H9 (cell line): ENCODE measurements at regions not wholly inside any gene's neighbourhood (a gene's known extent, or its start where the extent isn't known, plus 50 kb on each side); places are given as distances from the start of the nearest gene placed in this dataset.

Source experiments
- DNase-seq: peaks from one replicate; pipeline ENCODE4 v3.0.0-alpha.2; 2017
- H2AFZ ChIP-seq: one replicate; pipeline ENCODE4 v1.6.1; 2013; ENCODE audit warnings: mild to moderate bottlenecking, low read length, control low read depth, moderate library complexity
- H2AK5ac ChIP-seq: 2 replicates; pipeline ENCODE4 v1.6.1; 2013; ENCODE audit warnings: low read length, control low read depth, mixed read lengths; ENCODE audit not compliant: insufficient read length
- H2BK120ac ChIP-seq: one replicate; pipeline ENCODE4 v1.6.1; 2013; ENCODE audit warnings: low read depth, mild to moderate bottlenecking, low read length, control low read depth, inconsistent platforms; ENCODE audit not compliant: poor library complexity, severe bottlenecking
- H2BK12ac ChIP-seq: 2 replicates; pipeline ENCODE4 v1.6.1; 2013; ENCODE audit warnings: low read length, control low read depth, mixed read lengths, low read depth; ENCODE audit not compliant: insufficient read length
- H2BK15ac ChIP-seq: 2 replicates; pipeline ENCODE4 v1.6.1; 2013; ENCODE audit warnings: low read depth, low read length, control low read depth
- H2BK20ac ChIP-seq: one replicate; pipeline ENCODE4 v1.6.1; 2013; ENCODE audit warnings: low read depth, mild to moderate bottlenecking, low read length, control low read depth, inconsistent platforms; ENCODE audit not compliant: poor library complexity, severe bottlenecking
- H2BK5ac ChIP-seq: 2 replicates; pipeline ENCODE4 v1.6.1; 2013; ENCODE audit warnings: low read length, control low read depth, mixed read lengths; ENCODE audit not compliant: insufficient read length
- H3K14ac ChIP-seq: 2 replicates; pipeline ENCODE4 v1.6.1; 2013; ENCODE audit warnings: low read length, control low read depth; ENCODE audit not compliant: insufficient read depth
- H3K18ac ChIP-seq: 2 replicates; pipeline ENCODE4 v1.6.1; 2013; ENCODE audit warnings: low read depth, mild to moderate bottlenecking, mixed read lengths, low read length, control low read depth; ENCODE audit not compliant: insufficient read length
- H3K23ac ChIP-seq: 2 replicates; pipeline ENCODE4 v1.6.1; 2013; ENCODE audit warnings: low read length, control low read depth, mixed read lengths, low read depth; ENCODE audit not compliant: insufficient read length
- H3K23me2 ChIP-seq: 2 replicates; pipeline ENCODE4 v1.6.1; 2013; ENCODE audit warnings: low read depth, mild to moderate bottlenecking, mixed read lengths, low read length, control low read depth; ENCODE audit not compliant: insufficient read length, poor library complexity, severe bottlenecking
- H3K27ac ChIP-seq: 2 replicates; pipeline ENCODE4 v1.5.1; 2013; ENCODE audit warnings: low read length, control low read depth, mixed read lengths, low read depth; ENCODE audit not compliant: insufficient read length
- H3K27me3 ChIP-seq: 2 replicates; pipeline ENCODE4 v1.6.1; 2013; ENCODE audit warnings: low read length, control low read depth, inconsistent platforms; ENCODE audit not compliant: insufficient read depth
- H3K4ac ChIP-seq: 2 replicates; pipeline ENCODE4 v1.6.1; 2013; ENCODE audit warnings: low read depth, mild to moderate bottlenecking, control low read depth, inconsistent platforms, low read length, moderate library complexity
- H3K4me1 ChIP-seq: 2 replicates; pipeline ENCODE4 v1.6.1; 2013; ENCODE audit warnings: low read length, control low read depth, inconsistent platforms; ENCODE audit not compliant: insufficient read depth
- H3K4me2 ChIP-seq: 2 replicates; pipeline ENCODE4 v1.6.1; 2013; ENCODE audit warnings: low read length, control low read depth, mixed read lengths; ENCODE audit not compliant: insufficient read length, insufficient read depth
- H3K56ac ChIP-seq: 2 replicates; pipeline ENCODE4 v1.6.1; 2013; ENCODE audit warnings: low read depth, mild to moderate bottlenecking, mixed read lengths, low read length, control low read depth; ENCODE audit not compliant: insufficient read length
- H3K79me1 ChIP-seq: 2 replicates; pipeline ENCODE4 v1.6.1; 2013; ENCODE audit warnings: low read depth, mild to moderate bottlenecking, moderate library complexity, low read length, control low read depth, inconsistent platforms; ENCODE audit not compliant: insufficient read depth, poor library complexity, severe bottlenecking
- H3K79me2 ChIP-seq: 2 replicates; pipeline ENCODE4 v1.6.1; 2013; ENCODE audit warnings: low read length, control low read depth, inconsistent platforms; ENCODE audit not compliant: insufficient read depth
- H3K9ac ChIP-seq: 2 replicates; pipeline ENCODE4 v1.6.1; 2013; ENCODE audit warnings: low read length, control low read depth, mixed read lengths; ENCODE audit not compliant: insufficient read length; ENCODE audit errors: extremely low read depth
- H3K9me3 ChIP-seq: one replicate; pipeline ENCODE4 v1.6.1; 2013; ENCODE audit warnings: low read depth, low read length, inconsistent platforms; ENCODE audit not compliant: control insufficient read depth
- H3T11ph ChIP-seq: one replicate; pipeline ENCODE4 v1.6.1; 2013; ENCODE audit warnings: mild to moderate bottlenecking, low read length, control low read depth, inconsistent platforms
- H4K20me1 ChIP-seq: one replicate; pipeline ENCODE4 v1.6.1; 2013; ENCODE audit not compliant: control insufficient read depth, insufficient read length, insufficient read depth
- H4K5ac ChIP-seq: 2 replicates; pipeline ENCODE4 v1.6.1; 2013; ENCODE audit warnings: low read depth, mild to moderate bottlenecking, mixed read lengths, low read length, control low read depth; ENCODE audit not compliant: insufficient read length
- H4K8ac ChIP-seq: replicated peaks from 2 replicates; pipeline ENCODE4 v1.6.1; 2013; ENCODE audit warnings: low read length, control low read depth, mixed read lengths, low read depth; ENCODE audit not compliant: insufficient read length
- H4K91ac ChIP-seq: 2 replicates; pipeline ENCODE4 v1.6.1; 2013; ENCODE audit warnings: low read depth, mild to moderate bottlenecking, moderate library complexity, mixed read lengths, low read length, control low read depth; ENCODE audit not compliant: insufficient read length
- H3K27ac Mint-ChIP-seq, 3 experiments: 2 replicates in 2 of 3; 3 replicates in 1 of 3; pipeline ENCODE4 v1.8.0; 2020 to 2021; ENCODE audit warnings: mixed read lengths in 3 of 3, mild to moderate bottlenecking in 1 of 3, moderate library complexity in 1 of 3
- H3K27me3 Mint-ChIP-seq: 2 replicates; pipeline ENCODE4 v1.8.0; 2021; ENCODE audit warnings: low read depth, mild to moderate bottlenecking, moderate library complexity, mixed read lengths
- H3K36me3 Mint-ChIP-seq, 3 experiments: 2 replicates in 2 of 3; 3 replicates in 1 of 3; pipeline ENCODE4 v1.8.0; 2020 to 2021; ENCODE audit warnings: low read depth in 3 of 3, mixed read lengths in 3 of 3; ENCODE audit not compliant: insufficient read depth in 1 of 3
- H3K4me1 Mint-ChIP-seq, 2 experiments: 2 replicates each; pipeline ENCODE4 v1.8.0; 2020; ENCODE audit warnings: mixed read lengths in 2 of 2
- H3K4me3 Mint-ChIP-seq, 2 experiments: 2 replicates in 1 of 2; 3 replicates in 1 of 2; pipeline ENCODE4 v1.8.0; 2020 to 2021; ENCODE audit warnings: mild to moderate bottlenecking in 2 of 2, mixed read lengths in 2 of 2, moderate library complexity in 1 of 2
- H3K9me3 Mint-ChIP-seq, 2 experiments: 2 replicates in 1 of 2; 3 replicates in 1 of 2; pipeline ENCODE4 v1.8.0; 2020; ENCODE audit warnings: mild to moderate bottlenecking in 2 of 2, mixed read lengths in 2 of 2, moderate library complexity in 1 of 2
- WGBS: extraction: QIAGEN DNeasy Blood & Tissue Kit; methylation state at CpG from one replicate; pipeline ENCODE4 v1.1.7; 2013; ENCODE audit warnings: missing lambda C conversion rate, low lambda C conversion rate, mixed read lengths; ENCODE audit not compliant: insufficient read length; ENCODE audit errors: extremely low coverage; 5-methylcytosine and 5-hydroxymethylcytosine counted together
- TF ChIP-seq, protein P1 (sequence below): fragments of 200-600 bp; sonication (generic); conservative IDR thresholded peaks from 3 replicates; pipeline ENCODE4 v1.8.0; 2021; ENCODE audit warnings: antibody characterized with exemption, mild to moderate bottlenecking

DNA sequence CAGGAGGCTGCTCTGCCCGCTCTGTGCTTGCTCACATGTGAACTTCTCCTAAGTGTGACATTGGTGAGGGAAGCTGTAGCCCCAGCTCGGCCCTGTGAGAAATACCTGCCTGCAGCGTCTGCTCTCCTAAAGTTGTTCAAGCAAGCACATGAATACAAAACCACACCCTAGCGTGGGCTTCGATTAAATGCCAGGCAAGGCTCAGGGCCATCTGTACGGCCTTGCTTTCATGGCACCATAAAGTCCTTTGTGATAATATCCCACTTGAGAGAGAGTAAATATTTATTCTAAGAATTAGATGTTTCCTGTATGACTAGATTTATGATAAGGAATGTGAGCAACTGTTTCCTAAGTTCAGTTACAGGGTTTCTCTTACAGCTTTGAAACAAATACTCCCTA lies 262.8 kb upstream of the KLF14 start:
- Histone ChIP-seq H3K23ac (no peak overlapping the region), H3K9me3 (no peaks in the 10 kb centered on the region), H3K27ac (no peak overlapping the region), H2BK15ac (no peak overlapping the region), H2BK12ac (no peak overlapping the region), H2AFZ (no peak overlapping the region), H4K5ac (no peak overlapping the region), H2BK5ac (no peak overlapping the region), H3K79me2 (no peaks in the 10 kb centered on the region), H4K91ac (no peak overlapping the region), H3K27me3 (no peaks in the 10 kb centered on the region), H3T11ph (no peak overlapping the region), H3K18ac (no peak overlapping the region), H2BK20ac (no peak overlapping the region), H3K4me1 (no peaks in the 10 kb centered on the region), H2AK5ac (no peak overlapping the region), H3K4ac (no peak overlapping the region), H3K23me2 (no peaks in the 10 kb centered on the region), H4K8ac (no peak overlapping the region), H3K14ac (no peak overlapping the region), H3K9ac (no peak overlapping the region), H2BK120ac (no peak overlapping the region), H3K4me2 (no peak overlapping the region), H3K56ac (no peak overlapping the region), H4K20me1 (no peaks in the 10 kb centered on the region), H3K79me1 (no peaks in the 10 kb centered on the region)
- Mint-ChIP-seq H3K4me3 (no peak overlapping the region), H3K9me3 (no peaks in the 10 kb centered on the region), H3K36me3 (no peaks in the 10 kb centered on the region), H3K27ac (peak overlapping the region in 1 of 3 experiments; percentile 44; a peak in 2 of 7 replicates), H3K27me3 (no peaks in the 10 kb centered on the region), H3K4me1 (peaks cover 16 to 23% of the 10 kb centered on the region in 2 experiments)
- DNase-seq, result no peak
- no CpG with 5 or more reads among the region's 6 CpGs for WGBS
- TF ChIP-seq, protein P1, sequence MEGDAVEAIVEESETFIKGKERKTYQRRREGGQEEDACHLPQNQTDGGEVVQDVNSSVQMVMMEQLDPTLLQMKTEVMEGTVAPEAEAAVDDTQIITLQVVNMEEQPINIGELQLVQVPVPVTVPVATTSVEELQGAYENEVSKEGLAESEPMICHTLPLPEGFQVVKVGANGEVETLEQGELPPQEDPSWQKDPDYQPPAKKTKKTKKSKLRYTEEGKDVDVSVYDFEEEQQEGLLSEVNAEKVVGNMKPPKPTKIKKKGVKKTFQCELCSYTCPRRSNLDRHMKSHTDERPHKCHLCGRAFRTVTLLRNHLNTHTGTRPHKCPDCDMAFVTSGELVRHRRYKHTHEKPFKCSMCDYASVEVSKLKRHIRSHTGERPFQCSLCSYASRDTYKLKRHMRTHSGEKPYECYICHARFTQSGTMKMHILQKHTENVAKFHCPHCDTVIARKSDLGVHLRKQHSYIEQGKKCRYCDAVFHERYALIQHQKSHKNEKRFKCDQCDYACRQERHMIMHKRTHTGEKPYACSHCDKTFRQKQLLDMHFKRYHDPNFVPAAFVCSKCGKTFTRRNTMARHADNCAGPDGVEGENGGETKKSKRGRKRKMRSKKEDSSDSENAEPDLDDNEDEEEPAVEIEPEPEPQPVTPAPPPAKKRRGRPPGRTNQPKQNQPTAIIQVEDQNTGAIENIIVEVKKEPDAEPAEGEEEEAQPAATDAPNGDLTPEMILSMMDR, result no peak
